ENCODE measurements at regions not wholly inside any gene's neighbourhood (a gene's known extent, or its start where the extent isn't known, plus 50 kb on each side); places are given as distances from the start of the nearest gene placed in this dataset.

GRCh38 chr7:54678763-54679489 is 80.1 kb downstream of the SEC61G start:
- Histone ChIP-seq H3K9me2 (replicated peaks; ENCODE audit: low read length) (no peaks in the 10 kb centered on the region), H3K4me2 (ENCODE audit: low read length) (no peak overlapping the region), H3F3A (ENCODE audit: low read length, unreplicated experiment) (no peaks in the 10 kb centered on the region), H2AFZ (ENCODE audit: low read length) (no peak overlapping the region), H3K79me2 (ENCODE audit: low read length) (no peaks in the 10 kb centered on the region), H3K9ac (ENCODE audit: low read length) (no peak overlapping the region), H3K27ac (ENCODE audit: low read length) (no peak overlapping the region), H3K4me1 (ENCODE audit: insufficient read depth, low read length) (no peaks in the 10 kb centered on the region), H3K4me3 (ENCODE audit: low read length) (no peak overlapping the region), H3K9me3 (ENCODE audit: low read length) (no peaks in the 10 kb centered on the region), H4K20me1 (ENCODE audit: low read length) (no peaks in the 10 kb centered on the region), H3K36me3 (ENCODE audit: low read depth, low read length) (no peaks in the 10 kb centered on the region), H3K27me3 (ENCODE audit: low read length) (peaks cover 66% of the 10 kb centered on the region)
- TF ChIP-seq EZH2phosphoT487 (IDR thresholded peaks at IDR 0.05; ENCODE audit: borderline replicate concordance, low read length) = no peak
- TF ChIP-seq CTCF (conservative IDR thresholded peaks at IDR 0.05; ENCODE audit: low read depth, low read length) = peak; percentile 39; the same call in 1 of the 2 replicates
- TF ChIP-seq EZH2 (IDR thresholded peaks at IDR 0.05; ENCODE audit: low read length, unreplicated experiment) = no peak
- ATAC-seq (peak; percentile 38; the same call in 1 of the 2 replicates), DNase-seq (peak; percentile 20)
- ChIA-PET CTCF (interaction anchor here (0.6 kb wide), 1 partner anchor 111 kb away, joined by 5 read pairs; no protein-coding TSS in a partner anchor), POLR2A (ENCODE audit: unreplicated experiment) (no interaction called here)
- BruUV-seq (replicated peaks) = no TSS peak
- intact Hi-C loops (cut with micrococcal nuclease) = no loop called here

- H3F3A ChIP-seq (ENCODE audit: low read length, unreplicated experiment) = no peaks in the 10 kb centered on the region
- ATAC-seq = no peak
- no peaks in the 10 kb centered on the region for H3K9me3 ChIP-seq (ENCODE audit: low read length)
- H3K9ac ChIP-seq (ENCODE audit: low read length) = no peak overlapping the region
- no peak for TF ChIP-seq CTCF (conservative IDR thresholded peaks at IDR 0.05; ENCODE audit: low read depth, low read length)
- TF ChIP-seq EZH2phosphoT487 (IDR thresholded peaks at IDR 0.05; ENCODE audit: borderline replicate concordance, low read length) = no peak
- TF ChIP-seq EZH2 (IDR thresholded peaks at IDR 0.05; ENCODE audit: low read length, unreplicated experiment) = no peak
- no peak overlapping the region for H3K27ac ChIP-seq (ENCODE audit: low read length)
- no peak overlapping the region for H3K4me3 ChIP-seq (ENCODE audit: low read length)
- no peak overlapping the region for H2AFZ ChIP-seq (ENCODE audit: low read length)
- H3K79me2 ChIP-seq (ENCODE audit: low read length) = no peaks in the 10 kb centered on the region
- no peaks in the 10 kb centered on the region for H4K20me1 ChIP-seq (ENCODE audit: low read length)
- no peaks in the 10 kb centered on the region for H3K4me1 ChIP-seq (ENCODE audit: insufficient read depth, low read length)
- ChIA-PET CTCF (no interaction called here), POLR2A (ENCODE audit: unreplicated experiment) (no interaction called here)
- DNase-seq = no peak
- no peaks in the 10 kb centered on the region for H3K9me2 ChIP-seq (replicated peaks; ENCODE audit: low read length)
- intact Hi-C loops (cut with micrococcal nuclease) = no loop called here
- no TSS peak for BruUV-seq (replicated peaks)
- peaks cover 73% of the 10 kb centered on the region for H3K27me3 ChIP-seq (ENCODE audit: low read length)
- no peaks in the 10 kb centered on the region for H3K36me3 ChIP-seq (ENCODE audit: low read depth, low read length)
- H3K4me2 ChIP-seq (ENCODE audit: low read length) = no peak overlapping the region
Observed at GRCh38 chr7:54674891-54675290, 84.1 kb downstream of the SEC61G start.

GRCh38 chr7:54672519-54672918 is 86.5 kb downstream of the SEC61G start:
- Histone ChIP-seq H3K4me3 (ENCODE audit: low read length) (no peak overlapping the region), H3K9me3 (ENCODE audit: low read length) (no peaks in the 10 kb centered on the region), H2AFZ (ENCODE audit: low read length) (no peak overlapping the region), H3K36me3 (ENCODE audit: low read depth, low read length) (no peaks in the 10 kb centered on the region), H3K27me3 (ENCODE audit: low read length) (peaks cover 68% of the 10 kb centered on the region), H3K4me2 (ENCODE audit: low read length) (no peak overlapping the region), H3K79me2 (ENCODE audit: low read length) (no peaks in the 10 kb centered on the region), H3K4me1 (ENCODE audit: insufficient read depth, low read length) (no peaks in the 10 kb centered on the region), H3K9ac (ENCODE audit: low read length) (no peak overlapping the region), H3F3A (ENCODE audit: low read length, unreplicated experiment) (no peaks in the 10 kb centered on the region), H3K9me2 (replicated peaks; ENCODE audit: low read length) (no peaks in the 10 kb centered on the region), H4K20me1 (ENCODE audit: low read length) (no peaks in the 10 kb centered on the region), H3K27ac (ENCODE audit: low read length) (no peak overlapping the region)
- CTCF ChIA-PET = no interaction called here
- TF ChIP-seq EZH2 (IDR thresholded peaks at IDR 0.05; ENCODE audit: low read length, unreplicated experiment) = no peak
- no peak for TF ChIP-seq EZH2phosphoT487 (IDR thresholded peaks at IDR 0.05; ENCODE audit: borderline replicate concordance, low read length)
- TF ChIP-seq CTCF (conservative IDR thresholded peaks at IDR 0.05; ENCODE audit: low read depth, low read length) = no peak
- DNase-seq (no peak), ATAC-seq (no peak)
- intact Hi-C loops (cut with micrococcal nuclease) = no loop called here
- BruUV-seq (replicated peaks) = no TSS peak
- POLR2A ChIA-PET (ENCODE audit: unreplicated experiment) = no interaction called here

Measured in PC-3 (cell line).